ENCODE measurements at regions not wholly inside any gene's neighbourhood (a gene's known extent, or its start where the extent isn't known, plus 50 kb on each side); places are given as distances from the start of the nearest gene placed in this dataset.
"Not testable (repeated sequence)": the region's sequence is repeated elsewhere in the genome, so short reads cannot be mapped to it uniquely, and the experiment has no call there.

- not testable (repeated sequence) for TF ChIP-seq CTCF (IDR thresholded peaks at IDR 0.05 in 4 of 5, conservative IDR thresholded peaks at IDR 0.05 in 1 of 5); POLR2A (IDR thresholded peaks at IDR 0.05)
Observed at GRCh38 chrY:21760243-21760642, 134.1 kb downstream of the RBMY1D start.
